ENCODE measurements at regions not wholly inside any gene's neighbourhood (a gene's known extent, or its start where the extent isn't known, plus 50 kb on each side); places are given as distances from the start of the nearest gene placed in this dataset.

DNA sequence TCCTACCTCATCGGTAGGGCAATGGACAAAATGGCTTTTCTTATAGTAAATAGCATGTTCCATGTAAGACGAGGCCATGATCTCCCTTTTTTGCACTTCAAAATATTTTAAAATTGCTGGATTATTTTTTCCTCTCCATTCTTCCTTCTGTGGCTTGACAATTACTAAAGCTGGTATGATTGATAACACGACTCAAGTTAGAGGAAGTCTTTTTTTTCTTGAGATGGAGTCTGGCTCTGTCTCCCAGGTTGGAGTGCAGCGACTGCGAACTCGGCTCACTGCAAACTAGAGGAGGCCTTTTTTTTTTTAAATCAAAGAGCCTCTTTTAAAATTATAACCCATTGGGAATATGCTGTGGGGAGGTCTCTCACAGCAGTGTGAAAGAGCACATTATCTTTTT lies 124.5 kb upstream of the TBL1XR1 start:
- no peak for TF ChIP-seq EZH2 (IDR thresholded peaks at IDR 0.05; ENCODE audit: borderline replicate concordance, insufficient read depth, low read depth, low read length, poor library complexity, severe bottlenecking)
- TF ChIP-seq, protein P1, sequence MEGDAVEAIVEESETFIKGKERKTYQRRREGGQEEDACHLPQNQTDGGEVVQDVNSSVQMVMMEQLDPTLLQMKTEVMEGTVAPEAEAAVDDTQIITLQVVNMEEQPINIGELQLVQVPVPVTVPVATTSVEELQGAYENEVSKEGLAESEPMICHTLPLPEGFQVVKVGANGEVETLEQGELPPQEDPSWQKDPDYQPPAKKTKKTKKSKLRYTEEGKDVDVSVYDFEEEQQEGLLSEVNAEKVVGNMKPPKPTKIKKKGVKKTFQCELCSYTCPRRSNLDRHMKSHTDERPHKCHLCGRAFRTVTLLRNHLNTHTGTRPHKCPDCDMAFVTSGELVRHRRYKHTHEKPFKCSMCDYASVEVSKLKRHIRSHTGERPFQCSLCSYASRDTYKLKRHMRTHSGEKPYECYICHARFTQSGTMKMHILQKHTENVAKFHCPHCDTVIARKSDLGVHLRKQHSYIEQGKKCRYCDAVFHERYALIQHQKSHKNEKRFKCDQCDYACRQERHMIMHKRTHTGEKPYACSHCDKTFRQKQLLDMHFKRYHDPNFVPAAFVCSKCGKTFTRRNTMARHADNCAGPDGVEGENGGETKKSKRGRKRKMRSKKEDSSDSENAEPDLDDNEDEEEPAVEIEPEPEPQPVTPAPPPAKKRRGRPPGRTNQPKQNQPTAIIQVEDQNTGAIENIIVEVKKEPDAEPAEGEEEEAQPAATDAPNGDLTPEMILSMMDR (IDR thresholded peaks at IDR 0.05): no peak
- H3K9ac ChIP-seq (ENCODE audit: low read length): no peak overlapping the region
- ChIA-PET CTCF (interaction anchor here (0.6 kb wide), 1 partner anchor 17 kb away, joined by 3 read pairs; no protein-coding TSS in a partner anchor), POLR2A (no interaction called here)
- intact Hi-C loops (cut with micrococcal nuclease): loop anchor here (1.0 to 5.0 kb wide), 2 partner anchors 15 to 75 kb away; no protein-coding TSS in a partner anchor
- no peak for ATAC-seq (ENCODE audit: low read depth)
- no peak overlapping the region for H3K4me3 ChIP-seq (ENCODE audit: control extremely low read depth in 1 of 5, extremely low read depth in 1 of 5, insufficient read depth in 1 of 5, low read depth in 2 of 5, low read length in 4 of 5)
- Mint-ChIP-seq H3K27ac (peak overlapping the region; percentile 1), H3K4me1 (peaks cover 74% of the 10 kb centered on the region), H3K9me3 (ENCODE audit: insufficient read depth) (no peaks in the 10 kb centered on the region), H3K27me3 (no peaks in the 10 kb centered on the region), H3K4me3 (peak overlapping the region; percentile 18)
- H3K4me2 ChIP-seq (replicated peaks; ENCODE audit: low read depth, low read length, poor library complexity, severe bottlenecking): peak overlapping the region; percentile 53
- no peaks in the 10 kb centered on the region for H3K27me3 ChIP-seq (replicated peaks in 1 of 4; ENCODE audit: control extremely low read depth in 1 of 4, control insufficient read depth in 3 of 4, insufficient read depth in 4 of 4, low read length in 3 of 4)
- no peaks in the 10 kb centered on the region for H4K20me1 ChIP-seq (ENCODE audit: control insufficient read depth, insufficient read depth, low read length, poor library complexity, severe bottlenecking)
- no peak overlapping the region for H2AFZ ChIP-seq (ENCODE audit: insufficient read depth, low read depth, low read length, poor library complexity, severe bottlenecking)
- no peaks in the 10 kb centered on the region for H3K36me3 ChIP-seq (replicated peaks in 1 of 2; ENCODE audit: control extremely low read depth in 1 of 2, control insufficient read depth in 1 of 2, extremely low read depth in 1 of 2, insufficient read depth in 2 of 2, low read length in 1 of 2)
- WGBS (ENCODE audit: insufficient coverage): no CpG with 5 or more reads among the region's 6 CpGs
- peaks cover 0 to 14% (median 0%) of the 10 kb centered on the region in 3 donors for H3K9me3 ChIP-seq (ENCODE audit: control extremely low read depth in 1 of 3, control insufficient read depth in 2 of 3, insufficient read depth in 1 of 3, low read length in 2 of 3)
- peaks cover 75 to 79% of the 10 kb centered on the region in 2 donors for H3K4me1 ChIP-seq (ENCODE audit: control insufficient read depth in 2 of 2, insufficient read depth in 2 of 2, low read length in 2 of 2)
- no peak for DNase-seq
- H3K27ac ChIP-seq (ENCODE audit: low read length in 2 of 2): no peak overlapping the region
- no peaks in the 10 kb centered on the region for H3K79me2 ChIP-seq (ENCODE audit: control insufficient read depth, insufficient read depth, low read length)

DNA sequence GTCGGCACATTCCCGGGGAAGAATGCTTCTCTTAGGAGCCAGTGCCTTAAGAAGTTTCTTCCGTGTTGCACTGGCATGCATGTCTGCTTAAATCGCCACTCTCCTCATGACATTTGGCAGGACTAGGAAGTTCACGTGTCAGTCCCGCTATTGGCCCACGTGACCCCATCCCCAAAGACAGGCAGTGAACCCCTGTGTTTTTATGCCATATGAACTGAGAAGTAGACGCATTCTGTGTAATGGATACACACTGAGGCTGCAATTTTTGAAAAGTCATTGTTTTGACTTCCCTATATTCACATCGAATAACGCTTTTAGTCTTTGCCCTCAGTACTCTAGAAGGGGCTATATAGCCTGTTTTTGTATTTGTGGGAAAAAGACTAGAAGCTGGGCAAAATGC lies 125.6 kb upstream of the TBL1XR1 start:
- Mint-ChIP-seq H3K4me3 (peak overlapping the region; percentile 37), H3K4me1 (peaks cover 66% of the 10 kb centered on the region)

More for the DNA sequence above, 125.6 kb upstream of the TBL1XR1 start:
- Histone ChIP-seq H4K20me1 (ENCODE audit: control insufficient read depth, insufficient read depth, low read length, poor library complexity, severe bottlenecking) (no peaks in the 10 kb centered on the region), H3K79me2 (ENCODE audit: control insufficient read depth, insufficient read depth, low read length) (no peaks in the 10 kb centered on the region), H3K27ac (ENCODE audit: low read length in 2 of 2) (no peak overlapping the region), H3K4me1 (ENCODE audit: control insufficient read depth in 2 of 2, insufficient read depth in 2 of 2, low read length in 2 of 2) (peaks cover 67 to 70% of the 10 kb centered on the region in 2 donors), H3K9ac (ENCODE audit: low read length) (no peak overlapping the region), H2AFZ (ENCODE audit: insufficient read depth, low read depth, low read length, poor library complexity, severe bottlenecking) (no peak overlapping the region), H3K36me3 (replicated peaks in 1 of 2; ENCODE audit: control extremely low read depth in 1 of 2, control insufficient read depth in 1 of 2, extremely low read depth in 1 of 2, insufficient read depth in 2 of 2, low read length in 1 of 2) (no peaks in the 10 kb centered on the region), H3K4me2 (replicated peaks; ENCODE audit: low read depth, low read length, poor library complexity, severe bottlenecking) (peak overlapping the region; percentile 3), H3K9me3 (ENCODE audit: control extremely low read depth in 1 of 3, control insufficient read depth in 2 of 3, insufficient read depth in 1 of 3, low read length in 2 of 3) (peaks cover 0 to 14% (median 0%) of the 10 kb centered on the region in 3 donors), H3K4me3 (ENCODE audit: control extremely low read depth in 1 of 5, extremely low read depth in 1 of 5, insufficient read depth in 1 of 5, low read depth in 2 of 5, low read length in 4 of 5) (no peak overlapping the region), H3K27me3 (replicated peaks in 1 of 4; ENCODE audit: control extremely low read depth in 1 of 4, control insufficient read depth in 3 of 4, insufficient read depth in 4 of 4, low read length in 3 of 4) (no peaks in the 10 kb centered on the region)
- DNase-seq (no peak), ATAC-seq (ENCODE audit: low read depth) (no peak)
- Mint-ChIP-seq H3K27me3 (no peaks in the 10 kb centered on the region), H3K9me3 (ENCODE audit: insufficient read depth) (no peaks in the 10 kb centered on the region), H3K27ac (peak overlapping the region; percentile 26)
- POLR2A ChIA-PET: interaction anchor here (1.0 kb wide), 1 partner anchor 14 kb away, joined by 4 read pairs; no protein-coding TSS in a partner anchor
- no peak for TF ChIP-seq EZH2 (IDR thresholded peaks at IDR 0.05; ENCODE audit: borderline replicate concordance, insufficient read depth, low read depth, low read length, poor library complexity, severe bottlenecking)
- TF ChIP-seq, protein P1 (IDR thresholded peaks at IDR 0.05): no peak
- CTCF ChIA-PET: no interaction called here
- intact Hi-C loops (cut with micrococcal nuclease): loop anchor here (5.0 kb wide), 1 partner anchor 76 kb away; no protein-coding TSS in a partner anchor
- WGBS (ENCODE audit: insufficient coverage): 73% methylated on average over 7 of the region's 10 CpGs
